Skin epidermis (tissue), 12 donors: ENCODE measurements at regions not wholly inside any gene's neighbourhood (a gene's known extent, or its start where the extent isn't known, plus 50 kb on each side); places are given as distances from the start of the nearest gene placed in this dataset.
A peak's percentile ranks its signal among the peaks of the same experiment; 100 is the strongest.

Source experiments
- H3K27ac ChIP-seq, 21 experiments: fragments of 200-600 bp; sonication (generic) in 11 of 21; one replicate each; pipeline ENCODE4 v1.5.0; 2020; ENCODE audit warnings: mild to moderate bottlenecking in 3 of 21, inconsistent platforms in 2 of 21, moderate library complexity in 2 of 21
- H3K4me3 ChIP-seq, 7 experiments: fragments of 200-600 bp; sonication (generic) in 2 of 7; one replicate each; pipeline ENCODE4 v1.5.0; 2020; ENCODE audit warnings: inconsistent platforms in 2 of 7, mild to moderate bottlenecking in 2 of 7, moderate library complexity in 1 of 7

GRCh38 chr11:104618954-104619353, 279.3 kb downstream of the CASP12 start:
- Histone ChIP-seq H3K4me3 (no peak overlapping the region), H3K27ac (no peak overlapping the region)

DNA sequence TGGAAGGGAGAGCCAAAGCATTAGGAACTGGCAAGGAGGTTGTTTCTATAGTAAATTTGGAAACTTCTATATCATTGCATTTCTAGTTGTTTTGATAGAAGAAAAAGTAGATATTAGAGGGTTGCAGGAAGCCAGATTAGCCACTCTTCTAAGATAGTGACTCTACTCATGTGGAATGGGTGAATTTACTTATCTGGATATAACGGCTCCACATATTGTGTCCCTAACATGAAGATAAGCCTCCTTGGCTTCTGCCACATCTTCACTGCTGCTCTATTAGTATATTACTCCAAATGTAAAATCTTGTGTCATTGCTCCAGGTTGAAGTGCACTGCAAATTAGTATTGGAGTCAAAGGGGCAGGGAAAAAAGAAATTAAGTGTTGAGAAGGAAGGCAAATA, 283.3 kb downstream of the CASP12 start:
- H3K27ac ChIP-seq = no peak overlapping the region
- H3K4me3 ChIP-seq = no peak overlapping the region

GRCh38 chr11:104614117-104614680, 284.1 kb downstream of the CASP12 start:
- no peak overlapping the region for H3K27ac ChIP-seq
- H3K4me3 ChIP-seq = no peak overlapping the region

GRCh38 chr11:104610635-104611034, 287.6 kb downstream of the CASP12 start:
- H3K27ac ChIP-seq = peak overlapping the region in 1 of 21 experiments; percentile 32
- no peak overlapping the region for H3K4me3 ChIP-seq

GRCh38 chr11:104609311-104610085, 288.8 kb downstream of the CASP12 start:
- peak overlapping the region in 7 of 21 experiments; percentile 6 to 51 (median 38) for H3K27ac ChIP-seq
- H3K4me3 ChIP-seq = no peak overlapping the region

DNA sequence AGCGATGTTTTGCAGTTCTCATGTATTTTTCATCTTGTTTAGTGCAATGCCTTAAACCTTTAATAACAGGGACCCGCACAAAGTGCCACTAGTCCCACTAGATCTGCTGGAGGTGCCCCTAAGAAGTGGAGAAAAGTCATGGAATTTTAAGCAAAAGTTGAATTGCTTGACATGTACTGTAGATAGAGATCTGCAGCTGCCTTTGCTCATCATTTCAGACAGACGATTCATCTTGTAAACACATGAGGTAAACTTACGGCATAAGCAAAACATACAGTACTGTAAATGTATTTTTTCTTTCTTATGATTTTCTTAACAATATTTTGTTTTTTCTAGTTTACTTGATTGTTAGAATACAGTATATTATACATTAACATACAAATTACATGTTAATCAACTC, 295.6 kb downstream of the CASP12 start:
- Histone ChIP-seq H3K27ac (no peak overlapping the region), H3K4me3 (no peak overlapping the region)

DNA sequence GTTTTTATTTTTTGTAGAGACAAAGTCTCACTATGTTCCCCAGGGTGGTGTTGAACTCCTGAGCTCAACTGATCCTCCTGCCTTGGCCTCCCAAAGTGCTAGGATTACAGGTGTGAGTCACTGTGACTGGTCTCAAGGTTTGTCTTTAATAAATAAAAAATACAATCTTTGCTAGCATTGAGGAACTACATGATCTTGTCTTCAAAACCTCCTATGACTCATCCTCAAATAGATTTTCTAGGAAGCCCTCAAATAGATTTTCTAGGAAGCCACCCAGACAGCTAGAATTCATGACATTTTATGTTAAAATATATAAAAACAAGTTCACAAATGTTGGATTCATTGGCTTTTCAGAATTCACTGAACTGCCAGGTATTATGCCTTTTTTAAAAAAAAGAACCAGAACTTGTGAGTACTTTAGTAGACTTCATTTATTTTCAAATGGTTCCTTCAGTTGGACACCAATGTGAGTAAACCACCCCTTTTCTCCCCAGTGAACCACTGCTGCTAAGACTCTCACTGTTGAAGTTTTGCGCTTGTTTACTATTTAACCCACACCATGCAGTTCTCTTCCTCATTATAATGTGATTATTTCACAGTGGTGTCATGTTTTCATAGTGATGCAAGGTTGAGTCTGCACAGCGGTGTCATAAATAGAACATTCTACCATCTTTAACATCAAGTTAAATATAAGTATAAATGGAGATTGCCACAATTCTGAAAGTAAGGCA, 303.9 kb downstream of the CASP12 start:
- Histone ChIP-seq H3K27ac (no peak overlapping the region), H3K4me3 (no peak overlapping the region)

DNA sequence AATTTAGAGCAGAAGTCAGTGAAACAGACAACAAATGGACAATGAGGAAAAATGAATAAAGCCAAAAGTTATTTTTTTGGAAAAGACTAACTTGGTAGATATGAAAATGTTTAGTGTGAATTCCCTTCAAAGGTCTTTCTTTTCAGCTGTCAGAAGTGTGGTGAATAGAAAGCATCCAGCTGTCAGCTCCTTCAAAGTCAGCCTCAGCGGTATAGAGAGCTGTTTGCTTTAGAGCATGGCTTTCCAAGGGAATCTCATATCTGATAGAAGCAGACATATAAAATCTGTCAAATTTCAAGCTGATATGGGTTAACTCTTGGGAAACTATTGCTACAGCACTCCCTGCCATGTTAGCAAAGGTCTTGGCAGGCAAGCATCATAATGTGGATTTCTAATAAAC, 309.3 kb downstream of the CASP12 start:
- Histone ChIP-seq H3K27ac (no peak overlapping the region), H3K4me3 (no peak overlapping the region)

GRCh38 chr11:104588446-104588845, 309.8 kb downstream of the CASP12 start:
- H3K4me3 ChIP-seq = no peak overlapping the region
- H3K27ac ChIP-seq = no peak overlapping the region

DNA sequence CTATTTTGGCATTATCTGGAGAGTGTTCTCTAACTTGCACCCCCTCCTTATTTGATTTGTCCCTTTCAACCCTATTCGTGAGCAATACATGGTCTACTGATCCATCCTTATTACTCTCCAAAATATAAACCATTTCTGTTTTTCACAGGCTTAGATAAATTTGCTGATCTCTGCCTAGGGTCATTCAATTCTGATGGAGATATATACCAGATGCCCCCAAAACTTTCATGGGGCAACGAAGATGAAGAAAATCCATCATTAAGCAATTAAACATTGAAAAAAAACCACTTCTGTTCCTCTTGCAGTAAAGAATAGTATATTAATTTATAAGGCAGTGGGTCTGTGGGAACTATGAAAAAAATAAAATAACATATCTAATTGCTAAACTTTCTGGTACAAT, 313.4 kb downstream of the CASP12 start:
- H3K4me3 ChIP-seq = no peak overlapping the region
- no peak overlapping the region for H3K27ac ChIP-seq

DNA sequence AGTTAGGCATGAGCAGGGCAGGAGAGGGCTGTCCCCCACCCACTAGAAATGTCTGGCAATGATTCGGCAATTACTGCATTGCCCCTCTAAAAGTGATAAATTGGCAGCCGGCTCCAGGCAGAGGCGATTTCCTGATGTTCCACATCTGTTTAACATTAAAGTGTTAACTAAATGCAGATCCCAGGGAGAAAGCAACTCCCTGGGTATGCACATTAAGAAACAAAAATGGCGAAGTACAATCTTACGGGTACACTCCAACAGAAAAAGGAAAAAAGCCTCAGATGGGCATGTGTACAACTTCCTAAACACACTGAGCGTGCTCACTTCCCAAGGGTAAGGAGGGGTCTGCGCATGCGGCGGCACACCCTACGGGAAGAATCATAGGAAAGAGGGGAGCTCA, 314.4 kb downstream of the CASP12 start:
- no peak overlapping the region for H3K4me3 ChIP-seq
- H3K27ac ChIP-seq = no peak overlapping the region

DNA sequence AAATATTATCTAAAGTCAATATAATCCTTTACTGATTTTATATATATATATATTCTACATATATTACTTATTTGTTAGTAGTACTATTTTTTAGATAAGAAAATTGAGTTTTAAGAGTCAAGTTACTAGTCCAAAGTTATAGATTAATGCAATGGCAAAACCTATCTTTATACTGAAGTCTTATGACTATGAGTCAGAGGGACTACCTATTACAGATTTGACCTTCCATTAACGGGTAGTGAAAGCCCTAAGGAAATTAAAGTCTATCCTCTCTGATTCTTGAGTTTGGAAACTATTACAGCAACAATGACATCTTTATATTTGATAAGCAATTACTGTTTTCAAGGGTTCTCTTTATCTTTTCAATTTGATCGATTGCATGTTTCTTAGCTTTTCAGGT, 315.8 kb downstream of the CASP12 start:
- Histone ChIP-seq H3K4me3 (no peak overlapping the region), H3K27ac (no peak overlapping the region)

- no peak overlapping the region for H3K4me3 ChIP-seq
- no peak overlapping the region for H3K27ac ChIP-seq
These were observed 316.8 kb downstream of the CASP12 start for GRCh38 chr11:104581246-104581980.

GRCh38 chr11:104573441-104573990, 324.7 kb downstream of the CASP12 start:
- Histone ChIP-seq H3K4me3 (no peak overlapping the region), H3K27ac (no peak overlapping the region)

GRCh38 chr11:104572279-104572678, 326.0 kb downstream of the CASP12 start:
- H3K27ac ChIP-seq = no peak overlapping the region
- H3K4me3 ChIP-seq = no peak overlapping the region

DNA sequence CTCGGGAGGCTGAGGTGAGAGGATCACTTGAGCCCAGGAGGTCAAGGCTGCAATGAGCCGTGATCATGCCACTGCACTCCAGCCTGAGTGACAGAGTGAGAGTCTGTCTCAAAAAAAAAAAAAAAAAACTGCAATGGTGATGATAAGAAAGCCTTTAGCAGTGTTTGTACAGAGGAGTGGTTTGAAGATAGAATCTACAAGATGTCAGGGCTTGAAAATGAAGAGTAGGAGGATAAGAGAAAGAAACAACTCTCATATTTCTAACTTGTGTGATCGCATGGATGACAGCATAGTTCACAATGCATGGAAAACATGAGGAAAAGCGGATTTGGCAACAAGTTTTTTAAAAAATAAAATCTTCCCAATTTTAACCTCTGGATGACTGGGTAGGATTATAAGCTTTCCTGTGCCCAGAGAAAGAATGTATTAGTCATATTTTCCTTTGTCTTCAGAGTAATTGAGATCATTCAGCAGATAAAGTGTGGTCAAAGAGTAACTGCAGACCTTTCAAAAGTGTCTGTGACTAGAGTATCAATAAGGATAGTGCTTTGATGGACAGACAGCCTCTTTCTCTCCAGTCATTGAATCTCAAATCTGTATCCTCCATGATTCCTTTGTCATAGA, 328.1 kb downstream of the CASP12 start:
- Histone ChIP-seq H3K27ac (no peak overlapping the region), H3K4me3 (no peak overlapping the region)

DNA sequence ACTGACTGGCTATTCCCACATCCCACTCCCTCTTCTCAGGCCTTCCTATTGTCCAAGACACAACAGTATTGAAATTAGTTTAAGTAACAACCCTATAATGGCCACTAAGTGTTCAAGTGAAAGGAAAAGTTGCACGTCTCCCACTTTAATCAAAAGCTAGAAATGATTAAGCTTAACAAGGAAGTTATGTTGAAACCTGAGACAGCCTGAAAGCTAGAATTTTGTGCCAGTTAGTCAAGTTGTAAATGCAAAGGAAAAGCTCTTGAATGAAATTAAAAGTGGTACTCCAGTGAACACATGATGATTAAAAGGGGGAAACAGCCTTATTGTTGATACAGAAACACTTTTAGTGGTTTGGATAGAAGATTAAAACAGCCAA, 332.7 kb downstream of the CASP12 start:
- no peak overlapping the region for H3K4me3 ChIP-seq
- H3K27ac ChIP-seq = no peak overlapping the region

GRCh38 chr11:104564921-104565582, 333.2 kb downstream of the CASP12 start:
- no peak overlapping the region for H3K27ac ChIP-seq
- H3K4me3 ChIP-seq = no peak overlapping the region

- Histone ChIP-seq H3K4me3 (no peak overlapping the region), H3K27ac (no peak overlapping the region)
These were observed 341.5 kb downstream of the CASP12 start for GRCh38 chr11:104556606-104557301.
